KG1 (cell line): ENCODE measurements at regions not wholly inside any gene's neighbourhood (a gene's known extent, or its start where the extent isn't known, plus 50 kb on each side); places are given as distances from the start of the nearest gene placed in this dataset.
A peak's percentile ranks its signal among the peaks of the same experiment; 100 is the strongest.

Experiments used
- DNase-seq: peaks from one replicate; lab custom pipeline; 2025; lab: John Stamatoyannopoulos, UW

DNA sequence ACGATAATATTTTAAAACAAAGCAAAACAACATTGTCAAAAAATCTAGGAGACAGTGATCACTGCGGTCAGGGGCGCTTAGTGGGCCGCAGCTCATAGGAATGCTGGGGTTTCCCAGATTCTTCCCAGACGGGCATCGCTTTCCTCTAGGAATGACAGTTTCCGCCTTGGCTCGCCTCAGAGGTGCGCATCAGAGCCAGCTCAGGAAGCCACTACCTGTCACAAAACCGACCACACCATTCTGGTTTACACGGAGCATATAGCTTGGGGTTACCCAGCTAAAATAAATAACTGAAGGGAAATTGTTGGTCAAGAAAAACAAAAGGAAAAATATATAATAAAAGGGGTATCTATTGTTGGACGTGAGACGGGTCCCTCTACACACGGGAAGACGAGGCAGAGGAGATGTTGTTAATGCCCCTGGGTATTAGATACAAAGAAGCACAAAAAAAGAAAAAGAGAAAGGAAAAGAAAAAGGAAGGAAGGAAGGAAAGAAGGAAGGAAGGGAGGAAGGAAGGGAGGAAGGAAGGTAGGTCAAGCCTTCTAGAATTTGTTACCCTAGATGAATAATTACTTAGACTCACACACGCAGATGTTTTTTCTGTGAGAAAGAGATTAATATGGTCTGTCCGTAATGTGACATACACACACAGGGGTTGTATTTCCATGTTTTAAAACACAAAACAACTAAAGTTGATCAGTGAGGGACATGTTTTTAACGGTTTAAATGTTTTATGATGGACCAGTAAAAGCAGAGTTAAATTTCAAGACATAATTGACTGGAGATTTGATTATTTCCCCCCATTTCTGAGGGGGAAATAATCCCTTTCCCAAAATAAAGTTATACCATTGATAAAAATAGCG, 292.4 kb upstream of the NFE2L3 start:
- DNase-seq: no peak

DNA sequence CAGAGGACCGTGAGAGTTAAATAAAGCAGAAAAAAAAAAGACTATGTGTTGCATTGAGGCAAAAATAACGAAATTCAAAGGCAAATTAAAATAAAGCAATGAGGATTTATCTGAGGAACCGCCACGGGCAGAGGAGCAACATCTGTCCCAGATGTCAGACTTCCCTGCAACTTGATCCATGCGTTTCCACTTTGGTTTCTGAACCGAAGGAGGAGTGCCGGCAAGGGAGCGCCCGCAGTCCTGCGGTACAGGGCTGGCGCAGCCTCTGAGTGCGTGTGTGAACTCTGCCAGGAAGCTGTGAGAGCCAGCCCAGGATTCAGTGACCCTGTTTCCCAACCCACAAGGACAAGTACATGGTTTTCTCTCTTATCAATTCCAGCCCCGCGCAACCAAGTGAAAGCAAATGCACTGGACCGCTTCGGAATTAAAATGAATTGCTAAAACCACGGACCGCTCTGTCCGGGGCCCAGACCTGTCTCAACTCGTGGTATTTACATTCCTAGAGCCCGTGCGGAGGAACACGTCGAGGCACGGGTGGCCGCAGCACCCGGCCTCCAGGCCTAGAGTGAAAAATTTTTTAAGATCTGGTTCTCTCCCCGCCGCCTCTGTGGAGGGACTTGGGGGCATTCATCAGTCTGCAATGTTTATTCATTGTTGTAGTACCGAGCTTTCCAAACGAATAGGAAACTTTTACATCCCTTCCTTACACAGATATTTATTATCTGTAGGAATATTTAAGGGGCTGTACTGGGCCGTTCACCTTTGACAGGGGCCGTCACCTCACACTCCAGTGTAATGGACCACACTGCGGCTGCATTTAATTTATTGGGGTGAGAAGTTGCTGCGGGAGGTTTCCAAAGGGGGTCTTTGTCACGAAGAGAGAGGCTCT, 291.5 kb upstream of the NFE2L3 start:
- no peak for DNase-seq

DNA sequence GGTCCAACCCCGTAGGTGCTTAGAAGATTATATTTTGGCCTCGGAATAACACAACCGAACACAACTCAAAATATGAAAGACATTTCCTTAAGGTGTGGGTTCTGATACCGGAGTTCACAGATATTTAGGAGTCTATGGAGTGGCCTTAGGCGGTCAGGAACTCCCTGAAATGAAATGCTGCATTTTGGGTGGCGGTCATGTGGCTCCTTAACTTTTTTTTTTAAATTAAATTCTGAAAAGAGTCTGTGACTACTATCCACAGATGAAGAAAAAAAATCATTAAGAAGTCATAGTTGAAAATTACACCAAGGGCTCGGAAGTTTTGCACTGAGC, 290.9 kb upstream of the NFE2L3 start:
- no peak for DNase-seq

DNA sequence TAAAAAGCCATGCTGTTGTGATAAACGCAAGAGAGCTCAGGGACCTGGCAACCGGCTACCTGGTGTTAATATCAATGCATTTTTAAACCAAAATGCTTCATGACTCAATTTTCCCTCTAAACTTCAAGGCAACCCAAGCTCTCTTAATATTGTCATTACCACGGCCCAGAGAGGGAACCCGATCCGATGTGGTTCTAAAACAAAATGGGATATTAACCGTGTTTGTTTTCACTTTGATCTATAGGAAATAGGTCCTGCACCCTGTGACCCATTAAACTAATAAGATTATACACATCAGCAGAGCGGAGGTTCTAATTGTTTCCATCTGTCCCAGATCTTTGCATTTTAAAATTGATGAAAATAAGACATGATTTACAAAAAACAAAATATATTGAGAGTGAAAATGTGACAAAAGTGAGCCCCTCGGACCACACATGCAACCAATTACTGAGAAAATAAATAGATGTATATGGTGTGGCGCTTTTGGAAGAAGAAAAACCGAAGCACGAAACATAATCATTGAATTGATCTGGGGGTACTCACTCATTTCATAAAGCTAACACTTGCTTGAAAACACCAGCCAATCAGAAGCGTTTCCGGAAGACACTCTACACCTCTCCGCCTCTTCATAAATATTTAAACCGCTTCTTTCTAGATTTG, 290.3 kb upstream of the NFE2L3 start:
- DNase-seq: peak; percentile 18

DNA sequence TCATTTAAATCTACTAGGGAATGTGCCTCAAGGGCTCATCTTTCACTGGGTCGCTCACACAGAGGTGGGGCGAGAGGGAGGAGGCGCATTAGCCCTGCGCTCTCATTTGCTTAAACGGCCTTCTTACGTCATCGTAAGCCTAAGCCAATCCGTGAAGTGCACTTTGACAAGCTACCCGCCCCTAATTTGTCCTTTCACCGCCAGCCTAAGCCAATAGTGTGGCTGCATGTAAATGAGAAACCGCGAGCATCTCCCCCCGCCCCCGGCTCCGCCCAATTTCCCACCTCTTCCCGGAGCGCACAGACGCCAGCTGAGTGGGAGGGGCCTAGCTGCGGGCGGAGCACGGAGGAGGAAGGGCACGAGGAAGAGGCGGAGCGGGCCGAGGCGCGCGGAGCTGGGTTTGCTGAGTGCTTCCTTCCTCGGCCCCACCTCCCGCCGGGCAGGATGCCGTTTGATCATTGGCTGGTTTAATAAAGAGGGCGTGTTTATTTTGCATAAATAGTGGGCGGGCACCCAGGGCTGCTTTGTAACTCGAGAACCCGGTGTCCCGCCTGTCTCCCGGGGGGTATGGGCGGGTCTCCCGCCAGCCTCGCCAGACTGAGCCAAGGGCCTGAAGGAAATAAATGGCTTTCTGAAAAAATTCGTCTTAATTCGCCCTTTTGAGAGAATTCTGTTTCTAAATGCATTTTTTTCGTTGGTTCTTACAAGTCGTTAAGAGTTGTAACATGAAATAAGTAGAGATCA, 289.6 kb upstream of the NFE2L3 start:
- DNase-seq: no peak

DNA sequence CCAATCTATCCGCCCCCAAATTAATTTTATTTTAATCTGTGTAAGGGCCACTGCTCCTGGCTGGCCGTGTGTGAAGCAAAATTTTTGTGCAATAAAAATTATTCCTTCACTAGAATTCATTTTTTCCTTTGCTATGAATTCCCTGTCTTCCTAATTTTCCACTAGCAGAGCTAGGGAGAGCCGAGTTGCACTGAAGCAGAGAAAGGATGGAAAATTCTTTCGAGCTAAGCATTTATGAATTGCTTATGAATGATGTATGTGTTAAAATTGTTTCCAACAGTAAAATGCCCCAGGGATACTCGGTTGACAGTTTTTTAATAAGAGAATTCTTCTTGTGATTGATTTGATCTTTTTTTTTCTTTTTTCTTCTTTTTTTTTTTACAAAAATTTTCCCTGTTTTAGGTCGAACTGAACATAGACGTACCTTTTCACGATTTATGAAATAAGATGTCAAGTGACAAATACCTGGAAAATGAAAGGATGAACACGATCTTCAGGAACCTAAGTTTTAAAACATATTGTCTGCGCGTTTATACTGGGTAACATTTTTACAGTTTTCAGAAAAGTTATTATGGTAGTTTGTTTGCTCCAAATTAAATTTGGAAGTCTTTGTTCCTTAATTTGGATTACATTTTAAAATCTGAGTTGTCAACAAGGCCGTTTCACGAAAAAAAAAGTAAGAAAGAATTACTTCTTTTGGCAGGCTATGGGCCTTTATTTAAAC, 288.8 kb upstream of the NFE2L3 start:
- DNase-seq: no peak

DNA sequence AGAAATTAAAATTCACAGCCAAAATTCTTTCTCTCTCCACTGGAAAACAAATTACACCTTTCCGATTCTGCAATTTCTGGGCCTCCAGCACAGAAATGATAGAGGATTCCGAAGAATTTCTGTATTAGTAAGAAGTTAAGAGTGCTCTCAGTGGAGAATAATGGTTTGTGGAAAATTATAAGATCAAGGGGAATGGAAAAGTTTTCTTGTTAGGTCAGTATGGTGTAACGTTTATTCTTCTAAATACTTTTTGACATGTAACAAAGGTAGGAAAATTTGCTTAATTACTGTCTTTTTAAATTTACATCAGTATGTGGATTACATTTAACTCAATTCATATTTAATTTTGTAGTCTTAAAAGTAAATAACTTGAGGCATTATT, 288.3 kb upstream of the NFE2L3 start:
- no peak for DNase-seq

DNA sequence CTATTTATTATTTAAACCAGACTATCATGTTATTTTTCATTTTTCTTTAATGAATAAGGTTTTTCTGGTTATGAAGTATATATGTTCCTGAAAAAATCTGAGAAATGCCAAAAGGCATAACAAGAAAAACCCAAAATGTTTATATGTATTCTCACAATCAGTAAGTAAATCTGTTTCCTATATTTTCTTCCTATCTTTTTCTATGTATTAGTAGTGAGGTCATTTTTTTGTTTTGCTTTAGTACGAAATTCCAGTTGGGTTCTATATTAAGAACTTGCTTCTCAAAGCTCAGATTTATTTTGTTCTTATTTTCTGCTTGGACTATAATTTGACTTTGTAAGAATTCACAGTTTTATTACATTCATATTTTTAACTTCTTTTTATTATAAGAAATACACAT, 287.5 kb upstream of the NFE2L3 start:
- no peak for DNase-seq

DNA sequence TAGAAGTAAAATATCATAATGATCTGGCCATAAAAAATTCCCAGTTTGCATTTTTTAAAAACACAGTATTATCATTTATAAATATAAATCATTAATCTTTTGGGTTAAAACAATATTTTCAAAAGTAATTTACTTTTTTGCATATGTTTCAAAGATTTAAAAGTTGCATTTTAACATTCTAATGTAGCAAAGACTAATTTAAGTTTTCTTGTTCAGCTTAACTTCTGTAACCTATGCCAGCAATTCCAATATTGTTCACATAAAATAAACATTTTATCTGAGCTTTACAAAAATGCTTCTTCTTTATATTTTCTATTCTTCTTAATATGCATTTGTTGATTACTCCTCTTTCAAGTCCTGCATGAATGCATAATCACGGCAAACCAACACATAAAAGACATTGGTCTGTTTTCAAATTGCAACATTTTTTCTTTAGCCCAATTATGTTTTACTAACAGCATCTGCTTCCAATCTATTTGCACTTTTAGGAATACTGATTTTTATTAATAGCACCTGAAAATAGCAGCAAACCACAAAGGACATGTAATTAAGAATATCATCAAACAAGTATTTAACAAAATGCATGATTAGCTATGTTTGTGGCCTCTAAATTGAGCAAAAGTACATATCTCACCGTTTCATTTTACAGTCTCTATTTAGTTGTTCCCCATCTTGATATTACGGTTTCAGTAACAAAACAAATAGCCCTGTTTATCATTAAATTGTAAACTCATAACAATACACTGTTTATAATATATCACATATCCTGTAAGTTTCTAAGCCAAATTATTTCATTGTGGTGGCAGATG, 286.9 kb upstream of the NFE2L3 start:
- DNase-seq: no peak

DNA sequence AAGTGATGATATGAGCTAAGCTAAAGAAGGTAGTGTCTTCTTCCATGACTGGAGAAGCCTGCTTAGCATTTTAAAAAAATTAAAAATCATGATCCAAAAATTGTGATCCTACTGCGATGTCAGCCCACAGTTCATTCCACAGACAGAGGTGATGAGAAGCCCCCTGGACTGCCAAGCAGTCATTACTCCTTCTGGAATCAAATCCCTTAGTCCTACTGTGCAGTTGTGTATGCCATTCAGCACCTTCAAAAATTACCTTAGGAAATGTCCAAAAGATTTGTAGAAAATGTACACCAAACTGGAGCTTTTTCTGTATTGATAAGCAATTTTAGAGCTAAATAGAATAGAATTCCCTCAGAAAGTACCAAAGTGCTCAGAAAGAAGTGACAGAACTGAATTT, 283.5 kb upstream of the NFE2L3 start:
- DNase-seq: no peak

DNA sequence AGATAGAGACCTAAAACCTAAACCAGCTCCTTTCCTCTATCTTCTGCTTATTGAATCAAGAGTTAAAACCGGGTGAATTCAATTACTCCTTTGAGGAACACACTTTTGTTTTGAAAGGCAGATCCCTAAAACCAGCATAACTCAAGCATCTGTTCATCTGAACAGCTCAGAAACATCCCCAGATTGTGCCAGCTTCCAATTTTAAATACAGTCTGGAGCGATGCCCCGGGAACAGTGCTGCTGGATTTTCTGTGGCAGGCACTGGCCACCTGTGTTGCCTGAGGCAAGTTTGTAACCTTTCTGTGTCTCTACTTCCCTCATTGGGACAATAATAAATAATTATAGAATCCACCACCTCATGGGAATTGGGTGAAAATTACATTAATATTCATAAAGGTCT, 281.4 kb upstream of the NFE2L3 start:
- DNase-seq: no peak

DNA sequence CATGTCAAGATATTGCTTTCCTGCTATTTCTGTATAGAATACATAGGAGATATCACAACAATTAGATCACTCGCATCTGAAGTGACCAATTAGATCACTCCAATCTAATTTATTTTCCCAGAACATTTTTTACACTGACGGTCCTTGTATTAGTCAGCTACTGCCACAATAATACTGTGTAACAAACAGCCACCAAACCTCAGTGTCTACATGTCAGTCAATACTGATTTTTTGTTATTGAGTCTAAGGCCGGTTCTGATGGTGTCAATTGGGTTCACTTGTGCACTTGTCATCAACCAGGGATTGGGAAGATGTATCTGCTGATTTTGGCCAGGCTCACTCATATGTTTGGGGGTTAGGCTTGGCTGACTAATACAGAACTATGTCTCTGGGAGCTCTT, 275.9 kb upstream of the NFE2L3 start:
- DNase-seq: no peak

DNA sequence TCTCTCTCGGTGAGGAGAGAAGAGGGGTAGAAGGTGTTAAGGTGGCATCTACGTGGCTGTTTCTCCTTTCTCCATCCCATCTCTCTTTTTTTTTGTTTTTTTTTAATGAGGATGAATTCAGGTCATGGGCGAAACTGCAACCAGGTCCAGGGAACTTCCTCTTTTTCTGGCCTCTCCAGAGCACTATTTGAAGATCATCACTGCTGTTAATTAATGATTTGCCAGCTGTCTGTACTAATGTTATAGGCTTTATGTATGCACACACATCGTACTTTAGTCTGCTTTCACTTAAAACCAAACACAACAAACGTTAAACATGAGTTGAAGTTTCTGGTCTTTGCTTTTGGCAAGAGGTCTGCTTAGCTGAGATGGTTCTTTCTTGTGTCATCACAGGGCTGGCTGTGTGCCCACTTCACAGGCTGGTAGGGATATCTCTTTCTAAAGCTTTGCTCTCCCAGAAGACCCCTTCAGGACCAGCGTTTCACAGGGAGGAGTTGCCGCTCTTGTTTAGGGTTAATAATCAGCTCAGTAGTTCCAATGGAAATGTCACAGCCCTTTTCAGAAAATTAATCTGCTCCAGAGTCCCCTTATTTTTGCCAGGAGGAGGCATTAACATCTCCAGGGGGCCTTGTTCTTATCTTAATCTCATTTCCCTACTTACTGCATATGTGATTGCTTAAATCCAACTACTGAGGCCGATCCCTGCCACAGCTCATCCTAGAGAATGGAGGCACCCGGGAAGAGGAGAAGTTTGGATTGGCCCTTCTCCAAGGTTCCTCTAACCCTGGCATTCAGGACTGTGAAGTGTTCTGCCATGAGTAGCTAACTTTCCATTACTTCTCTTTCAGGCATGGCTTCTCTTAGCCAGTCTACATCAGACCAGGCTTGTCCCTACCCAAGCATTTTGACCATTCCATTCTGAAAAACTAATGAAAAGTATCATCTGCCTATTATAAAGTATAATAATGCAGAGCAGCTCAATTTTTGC, 273.9 kb upstream of the NFE2L3 start:
- no peak for DNase-seq

DNA sequence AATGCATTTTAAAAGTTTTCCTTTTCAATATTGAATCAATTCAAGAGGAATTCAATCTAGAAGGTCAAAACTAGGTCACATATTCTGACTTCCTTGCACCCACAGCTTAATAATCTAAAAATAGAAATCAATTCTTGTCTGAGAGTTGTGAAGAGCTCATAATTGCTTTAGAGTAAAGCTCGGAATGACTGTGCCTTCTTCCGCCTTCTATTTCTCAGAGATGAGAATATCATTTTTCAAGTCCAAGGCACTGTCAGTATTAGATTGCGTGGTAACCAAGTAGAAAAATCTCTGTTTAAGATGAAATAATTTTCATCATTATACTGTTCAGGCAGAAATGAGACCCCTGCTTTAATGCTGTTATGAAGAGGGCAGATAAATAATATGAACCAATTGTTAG, 272.2 kb upstream of the NFE2L3 start:
- DNase-seq: no peak

DNA sequence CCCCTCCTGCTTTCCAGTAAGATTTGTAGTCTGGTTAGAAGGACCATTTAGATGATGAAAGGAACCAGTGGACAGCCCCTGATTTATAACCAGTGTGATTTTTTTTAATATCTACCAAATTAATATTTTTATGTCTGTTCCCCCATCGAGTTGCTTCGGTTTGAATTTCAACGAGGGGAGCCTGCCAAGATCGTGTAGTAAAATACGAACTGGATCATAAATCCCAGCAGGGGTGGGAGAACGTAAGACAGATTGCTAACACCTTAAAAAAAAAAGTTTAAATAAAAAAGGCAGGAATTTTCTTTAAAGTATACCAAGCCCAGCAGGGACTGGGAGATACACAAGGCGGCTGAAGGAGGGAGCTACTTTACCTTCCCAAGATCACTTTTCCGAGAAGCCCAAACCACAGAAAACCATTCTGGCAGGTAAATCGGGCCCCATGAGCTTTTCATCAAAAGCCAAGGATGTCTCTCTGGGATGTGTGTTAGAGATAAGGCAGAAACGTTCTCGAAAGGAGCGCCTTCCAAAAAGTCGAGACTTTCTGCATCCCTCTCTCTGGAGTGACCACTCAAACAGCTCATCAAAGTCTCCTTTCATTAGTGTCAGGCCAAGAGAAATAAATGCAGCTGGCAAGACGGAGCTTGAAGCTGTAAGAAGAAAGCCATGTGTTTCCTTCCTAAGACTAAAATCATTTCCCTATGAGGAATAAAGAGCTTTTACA, 270.5 kb upstream of the NFE2L3 start:
- DNase-seq: no peak

DNA sequence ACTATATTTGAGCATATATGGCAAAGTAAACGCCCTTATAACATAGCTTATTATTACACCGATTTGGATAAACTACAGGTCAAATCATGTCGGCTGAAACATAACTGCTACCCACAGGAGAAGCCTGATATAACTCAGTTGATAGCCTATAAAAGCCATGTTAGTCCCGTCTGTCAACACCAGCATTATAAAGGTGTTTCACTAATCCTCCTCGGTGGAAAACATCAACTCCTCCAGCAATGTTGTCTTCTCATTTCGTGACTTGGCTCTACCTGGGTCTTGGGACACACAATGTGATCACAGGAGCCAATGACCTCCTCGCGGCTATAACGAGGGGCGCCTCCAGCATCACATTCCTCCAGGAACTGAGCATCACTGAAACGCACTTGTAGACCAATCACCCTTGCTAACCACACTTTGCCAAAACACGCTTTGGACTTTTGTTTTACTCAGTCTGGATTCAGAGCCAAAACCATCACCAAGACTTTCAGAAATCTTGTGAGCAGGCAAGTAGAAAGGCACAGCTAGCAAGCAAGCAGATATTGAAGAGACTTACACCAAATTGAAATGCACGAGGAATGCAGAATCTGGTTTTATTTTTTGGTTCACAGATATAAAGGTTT, 269.7 kb upstream of the NFE2L3 start:
- no peak for DNase-seq

DNA sequence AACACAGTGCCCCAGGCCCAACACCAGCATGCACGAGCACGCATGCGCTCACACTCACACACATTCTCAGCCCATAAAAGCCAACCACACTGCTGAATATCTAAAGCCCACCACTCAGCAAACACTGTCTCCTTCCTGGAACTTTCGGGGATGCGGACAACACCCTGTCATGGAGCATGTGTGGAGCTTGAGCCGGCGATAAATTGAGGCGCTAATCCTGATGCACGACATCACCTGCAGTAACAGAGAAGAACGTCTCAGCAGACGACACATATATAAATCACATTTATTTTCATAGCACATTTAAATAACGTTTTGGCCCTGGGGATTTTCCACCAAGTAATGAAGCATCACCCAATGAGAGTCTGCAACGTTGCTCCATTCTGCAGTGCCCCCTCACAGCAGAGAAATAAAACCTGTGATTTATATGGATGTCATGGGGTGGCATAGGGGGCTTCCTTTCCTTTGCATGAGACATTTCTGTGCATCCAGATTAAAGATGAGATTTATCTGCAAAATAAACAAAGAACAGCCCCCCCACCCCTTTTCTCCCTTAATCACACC, 267.7 kb upstream of the NFE2L3 start:
- no peak for DNase-seq

DNA sequence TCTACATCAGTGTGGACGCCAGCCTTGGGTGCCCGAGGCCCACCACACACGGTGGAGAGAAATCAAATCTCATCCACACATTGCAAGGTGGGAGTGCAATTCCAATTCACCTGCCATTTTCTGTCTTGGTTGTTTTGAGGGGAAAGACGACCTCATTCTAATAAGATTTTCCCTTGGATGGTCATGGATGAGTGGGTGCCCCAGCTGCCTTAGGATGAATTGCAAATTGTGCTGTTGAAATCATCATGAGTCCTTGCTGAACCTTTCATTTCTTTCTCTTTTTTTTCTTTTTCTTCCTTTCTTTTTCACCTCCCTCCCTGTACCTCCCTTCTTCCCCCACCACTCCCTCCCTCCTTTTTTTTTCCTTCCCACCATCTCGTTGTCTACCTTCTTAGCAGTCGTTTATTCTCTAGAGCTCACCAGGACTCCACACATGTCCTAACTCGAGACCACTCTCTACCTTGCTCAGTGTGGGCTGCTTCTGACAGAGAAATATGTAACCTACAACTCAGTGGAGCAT, 266.9 kb upstream of the NFE2L3 start:
- no peak for DNase-seq
